ENCODE measurements at regions not wholly inside any gene's neighbourhood (a gene's known extent, or its start where the extent isn't known, plus 50 kb on each side); places are given as distances from the start of the nearest gene placed in this dataset.

DNA sequence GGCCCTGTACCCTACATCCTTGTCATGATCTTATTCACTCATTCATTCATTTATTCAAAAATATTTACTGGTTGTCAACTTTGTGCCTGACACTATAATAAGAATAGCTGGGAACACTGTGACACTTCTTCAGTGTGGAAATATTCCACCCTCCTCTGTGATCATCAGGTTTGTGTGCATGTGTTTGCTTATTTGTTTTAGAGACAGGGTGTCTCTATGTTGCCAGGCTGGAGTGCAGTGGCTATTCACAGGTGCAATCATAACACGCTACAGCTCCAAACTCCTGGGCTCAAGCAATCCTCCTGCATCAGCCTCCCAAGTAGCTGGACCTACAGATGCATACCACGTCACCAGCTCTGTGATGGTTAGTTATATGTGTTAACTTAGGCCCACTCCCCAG lies 50.0 kb upstream of the PLCL2 start:
- DNase-seq (no peak), ATAC-seq (no peak)
- H3K4me1 Mint-ChIP-seq: peaks cover 27% of the 10 kb centered on the region
- H3K9me3 Mint-ChIP-seq (ENCODE audit: low read depth): no peaks in the 10 kb centered on the region
- CTCF ChIA-PET: interaction anchor here (0.8 to 1.2 kb wide), 2 partner anchors 11 to 49 kb away, joined by 3 to 4 read pairs; partner anchors contain the start of gene PLCL2
- no peaks in the 10 kb centered on the region for H3K27me3 Mint-ChIP-seq
- H3K27ac Mint-ChIP-seq: no peak overlapping the region
- H3K4me3 Mint-ChIP-seq: no peak overlapping the region
- H3K36me3 Mint-ChIP-seq: no peaks in the 10 kb centered on the region

Data from activated CD8-positive, alpha-beta memory T cell treated with anti-CD3 and anti-CD28 coated beads, Interleukin-2, amount 10 ng/mL, durations not matched to agents 7 days and 5 days (primary cell).